CMK (cell line): ENCODE measurements at regions not wholly inside any gene's neighbourhood (a gene's known extent, or its start where the extent isn't known, plus 50 kb on each side); places are given as distances from the start of the nearest gene placed in this dataset.
"Not testable (repeated sequence)": the region's sequence is repeated elsewhere in the genome, so short reads cannot be mapped to it uniquely, and the experiment has no call there.

Source experiments
- DNase-seq: peaks from one replicate; pipeline ENCODE4 v3.0.0-alpha.2; 2010; ENCODE audit warnings: low read depth

DNA sequence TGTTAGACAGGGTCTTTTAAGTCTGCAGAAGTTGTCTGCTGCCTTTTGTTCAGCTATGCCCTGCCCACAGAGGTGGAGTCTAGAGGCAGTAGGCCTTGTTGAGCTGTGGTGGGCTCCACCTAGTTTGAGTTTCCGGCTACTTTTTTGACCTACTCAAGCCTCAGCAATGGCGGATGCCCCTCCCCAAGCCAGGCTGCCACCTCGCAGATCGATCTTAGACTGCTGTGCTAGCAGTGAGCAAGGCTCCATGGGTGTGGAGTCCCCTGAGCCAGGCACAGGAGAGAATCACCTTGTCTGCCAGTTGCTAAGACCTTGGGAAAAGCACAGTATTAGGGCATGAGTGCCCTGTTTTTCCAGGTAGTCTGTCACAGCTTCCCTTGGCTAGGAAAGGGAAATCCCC is 664.6 kb upstream of the DPPA4 start:
- DNase-seq = not testable (repeated sequence)

- DNase-seq = no peak
Observed at GRCh38 chr3:110006913-110007312, 669.6 kb upstream of the DPPA4 start.

DNA sequence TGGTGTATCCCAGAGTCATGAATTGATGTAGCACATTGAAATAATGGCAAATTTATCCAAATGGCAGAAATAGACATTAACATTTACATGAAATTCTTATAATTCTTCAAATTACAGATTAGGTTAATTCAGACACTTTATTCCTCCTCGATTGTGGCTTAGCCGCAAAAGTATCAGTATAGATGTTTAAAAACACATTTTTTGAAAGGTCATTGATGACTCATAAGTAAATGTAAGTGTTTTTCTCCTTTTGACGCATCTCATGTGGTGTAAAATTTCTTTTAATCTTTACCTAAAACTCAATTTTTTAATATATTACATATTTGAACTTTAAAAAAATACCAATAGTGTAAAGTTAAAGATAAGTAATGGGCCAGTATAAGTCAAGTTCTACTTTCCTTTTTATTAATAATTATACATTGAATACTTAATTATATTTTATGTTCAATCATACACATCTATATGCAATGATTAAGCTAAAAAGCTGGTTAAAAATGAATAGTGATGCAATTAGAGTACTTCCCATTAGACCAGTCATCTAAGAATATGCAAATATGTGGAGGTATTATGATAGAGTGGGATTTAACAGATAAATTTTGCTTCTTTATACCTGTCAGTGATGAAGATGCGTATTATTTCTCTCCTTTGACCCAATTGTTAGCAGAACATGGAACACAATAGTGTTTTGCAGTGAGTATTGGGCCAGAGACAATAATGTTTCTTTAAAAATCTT is 678.1 kb upstream of the DPPA4 start:
- no peak for DNase-seq

GRCh38 chr3:110016235-110016815 is 679.0 kb upstream of the DPPA4 start:
- no peak for DNase-seq

DNA sequence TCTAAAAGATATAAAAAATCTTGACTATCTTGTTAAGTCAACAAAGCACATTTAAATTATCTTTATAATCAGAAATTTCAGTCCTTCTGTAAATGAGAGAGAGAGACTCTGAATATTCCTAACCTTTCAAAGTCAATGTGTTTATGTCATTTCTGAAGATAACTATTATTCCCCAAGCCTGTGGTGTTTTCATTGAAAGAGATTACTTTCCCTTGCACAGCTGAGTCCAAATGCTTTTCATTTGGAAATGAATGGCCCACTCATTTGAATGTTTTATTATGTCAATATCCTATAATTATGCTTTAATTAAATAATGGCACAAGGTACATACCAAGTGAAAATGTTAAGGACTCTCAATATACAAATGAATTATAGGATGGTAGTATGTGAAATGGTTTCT is 680.0 kb upstream of the DPPA4 start:
- DNase-seq = no peak

GRCh38 chr3:110021659-110022058 is 684.3 kb upstream of the DPPA4 start:
- no peak for DNase-seq

GRCh38 chr3:110023022-110023421 is 685.7 kb upstream of the DPPA4 start:
- not testable (repeated sequence) for DNase-seq

GRCh38 chr3:110026421-110026820 is 689.1 kb upstream of the DPPA4 start:
- DNase-seq = no peak

- DNase-seq = no peak
Observed at GRCh38 chr3:110027446-110028080, 690.2 kb upstream of the DPPA4 start.

GRCh38 chr3:110031975-110032374 is 694.6 kb upstream of the DPPA4 start:
- DNase-seq = no peak

- DNase-seq = no peak
Observed at GRCh38 chr3:110059431-110059830, 722.1 kb upstream of the DPPA4 start.

GRCh38 chr3:110062716-110063115 is 725.4 kb upstream of the DPPA4 start:
- no peak for DNase-seq

GRCh38 chr3:110063178-110063577 is 725.8 kb upstream of the DPPA4 start:
- DNase-seq = no peak

- DNase-seq = no peak
Observed at GRCh38 chr3:110066206-110066605, 728.9 kb upstream of the DPPA4 start.

DNA sequence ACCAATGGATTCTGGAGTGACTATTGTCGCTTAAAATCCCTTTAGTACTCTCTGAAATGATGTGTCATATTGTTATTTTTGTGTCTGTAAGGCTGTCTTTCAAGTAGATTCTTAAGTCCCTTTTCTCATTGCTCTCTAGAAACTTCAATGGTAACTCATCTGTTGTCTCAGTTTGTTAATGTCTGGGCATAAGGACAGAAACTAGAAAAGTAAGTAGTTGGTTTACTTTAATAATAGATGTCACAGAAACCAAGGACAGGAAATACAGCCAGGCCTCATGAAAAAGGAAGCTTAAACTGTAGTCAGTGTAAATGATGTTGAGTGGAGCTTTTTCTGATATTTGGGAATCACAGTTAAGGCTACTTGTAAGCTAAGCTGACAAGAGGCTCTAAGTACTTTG is 730.2 kb upstream of the DPPA4 start:
- no peak for DNase-seq

DNA sequence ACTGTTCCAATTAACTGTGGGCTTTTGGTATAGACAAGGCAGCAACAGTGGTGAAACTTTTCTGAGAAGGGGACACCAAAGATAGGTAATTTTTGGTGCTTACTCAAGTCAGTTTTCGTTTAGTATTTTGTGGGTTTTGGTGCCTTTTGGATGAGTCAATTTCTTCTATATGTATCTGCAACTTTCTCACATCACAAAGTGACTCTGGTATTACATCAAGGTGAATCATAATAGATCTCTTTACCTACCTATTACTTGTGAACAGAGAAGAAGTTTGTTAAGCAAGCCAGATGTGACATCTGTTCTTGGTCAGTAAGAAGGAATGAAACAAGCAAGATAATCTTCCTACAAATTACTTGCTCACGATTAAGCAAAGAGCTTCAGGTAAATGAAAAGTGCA is 732.4 kb upstream of the DPPA4 start:
- no peak for DNase-seq

GRCh38 chr3:110070161-110070916 is 733.0 kb upstream of the DPPA4 start:
- no peak for DNase-seq

- no peak for DNase-seq
Observed at GRCh38 chr3:110074095-110074494, 736.7 kb upstream of the DPPA4 start.

DNA sequence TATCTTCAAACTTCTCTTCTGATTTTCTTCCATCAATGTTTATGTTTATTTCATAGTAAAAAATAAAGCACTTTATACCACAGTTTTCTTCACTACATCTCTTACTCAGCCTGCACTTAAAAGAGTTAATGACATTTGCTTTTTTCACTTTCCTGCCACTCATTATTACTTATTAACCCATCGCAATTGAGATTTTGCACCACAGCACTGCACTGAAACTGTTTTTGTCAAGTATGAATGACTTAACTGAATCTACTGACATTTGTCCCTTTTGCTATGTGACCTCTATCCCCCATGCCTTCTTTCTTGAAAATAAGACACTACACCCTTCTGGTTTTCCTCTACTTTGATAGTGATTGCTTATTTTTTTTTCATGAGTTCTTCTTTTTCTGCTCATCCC is 739.7 kb upstream of the DPPA4 start:
- DNase-seq = no peak

GRCh38 chr3:110093411-110093810 is 756.1 kb upstream of the DPPA4 start:
- DNase-seq = no peak

GRCh38 chr3:110093812-110094401 is 756.6 kb upstream of the DPPA4 start:
- no peak for DNase-seq

DNA sequence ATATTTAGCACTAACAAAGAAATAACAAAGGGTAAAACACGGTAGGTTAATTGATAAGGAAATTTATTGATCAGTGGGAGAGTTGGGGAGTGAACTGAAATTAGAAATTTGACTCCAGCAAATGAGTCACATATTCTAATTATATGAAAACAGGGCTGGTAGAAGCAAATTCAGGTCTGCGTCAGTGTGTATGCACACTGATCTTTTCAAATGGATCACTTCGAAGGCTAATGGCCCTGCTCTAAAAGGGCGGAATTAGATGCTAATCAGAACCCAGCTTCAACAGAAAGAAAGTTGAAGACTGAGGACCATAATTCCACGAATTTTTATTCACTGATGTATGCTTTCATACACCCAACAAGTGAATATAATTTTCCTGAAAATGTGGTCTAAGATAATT is 762.4 kb upstream of the DPPA4 start:
- no peak for DNase-seq
